GM23248 (cell line): ENCODE measurements at regions not wholly inside any gene's neighbourhood (a gene's known extent, or its start where the extent isn't known, plus 50 kb on each side); places are given as distances from the start of the nearest gene placed in this dataset.

Experiments
- DNase-seq: peaks from one replicate; pipeline ENCODE4 v3.0.0-alpha.2; 2015
- H2AFZ ChIP-seq: fragments of 200-600 bp; sonication (generic); 2 replicates; pipeline ENCODE4 v1.6.1; 2016; ENCODE audit warnings: antibody characterized with exemption
- H3F3A ChIP-seq: fragments of 200-600 bp; sonication (generic); 2 replicates; pipeline ENCODE4 v1.6.1; 2016; ENCODE audit warnings: mild to moderate bottlenecking, antibody characterized with exemption, mixed run types; ENCODE audit not compliant: insufficient read depth
- H3K27ac ChIP-seq: fragments of 200-600 bp; sonication (generic); 2 replicates; pipeline ENCODE4 v1.5.1; 2016; ENCODE audit warnings: mild to moderate bottlenecking
- H3K27me3 ChIP-seq: fragments of 200-600 bp; sonication (generic); replicated peaks from 2 replicates; pipeline ENCODE4 v1.6.1; 2016; ENCODE audit warnings: mild to moderate bottlenecking; ENCODE audit not compliant: insufficient read depth
- H3K36me3 ChIP-seq: fragments of 200-600 bp; sonication (generic); 2 replicates; pipeline ENCODE4 v1.6.1; 2016; ENCODE audit warnings: low read depth, mild to moderate bottlenecking
- H3K4me1 ChIP-seq: fragments of 200-600 bp; sonication (generic); 2 replicates; pipeline ENCODE4 v1.6.1; 2016; ENCODE audit warnings: mild to moderate bottlenecking; ENCODE audit not compliant: insufficient read depth
- H3K4me2 ChIP-seq: fragments of 200-600 bp; sonication (generic); one replicate; pipeline ENCODE4 v1.6.1; 2016; ENCODE audit warnings: mild to moderate bottlenecking; ENCODE audit not compliant: unreplicated experiment
- H3K4me3 ChIP-seq: fragments of 200-600 bp; sonication (generic); 2 replicates; pipeline ENCODE4 v1.5.1; 2016; ENCODE audit warnings: mild to moderate bottlenecking
- H3K79me2 ChIP-seq: fragments of 200-600 bp; sonication (generic); 2 replicates; pipeline ENCODE4 v1.6.1; 2016; ENCODE audit warnings: mild to moderate bottlenecking; ENCODE audit not compliant: insufficient read depth
- H3K9ac ChIP-seq: fragments of 200-600 bp; sonication (generic); 2 replicates; pipeline ENCODE4 v1.6.1; 2016; ENCODE audit warnings: mild to moderate bottlenecking
- H3K9me2 ChIP-seq: fragments of 200-600 bp; sonication (generic); 2 replicates; pipeline ENCODE4 v1.6.1; 2016; ENCODE audit warnings: mixed run types, mild to moderate bottlenecking, moderate library complexity; ENCODE audit not compliant: insufficient read depth
- H3K9me3 ChIP-seq: fragments of 200-600 bp; sonication (generic); one replicate; pipeline ENCODE4 v1.6.1; 2017; ENCODE audit warnings: low read depth
- H4K20me1 ChIP-seq: fragments of 200-600 bp; sonication (generic); 2 replicates; pipeline ENCODE4 v1.6.0; 2016; ENCODE audit not compliant: insufficient read depth
- EZH2 ChIP-seq: fragments of 200-600 bp; sonication (generic); IDR thresholded peaks from 2 replicates; pipeline ENCODE4 v1.6.1; 2018; ENCODE audit warnings: antibody characterized with exemption, mild to moderate bottlenecking; ENCODE audit not compliant: insufficient read depth, poor library complexity, severe bottlenecking
- EZH2phosphoT487 ChIP-seq: fragments of 200-600 bp; sonication (generic); IDR thresholded peaks from 2 replicates; pipeline ENCODE4 v1.6.1; 2018; ENCODE audit warnings: antibody characterized with exemption, moderate library complexity, mild to moderate bottlenecking, low read depth; ENCODE audit not compliant: insufficient read depth
- WGBS, 2 experiments: methylation state at CpG; one replicate each; pipeline ENCODE4 v1.1.6; 2015 to 2017; ENCODE audit warnings: low lambda C conversion rate in 2 of 2, low coverage in 1 of 2; ENCODE audit errors: missing lambda C conversion rate in 2 of 2; 5-methylcytosine and 5-hydroxymethylcytosine counted together
- in situ Hi-C: fragments of 300-500 bp; cut with MboI; formaldehyde crosslinking; loops from 2 replicates; pipeline ENCODE4 v1.15.0; 2020

- H3K9me3 ChIP-seq = no peaks in the 10 kb centered on the region
- WGBS, 2 experiments = 28 to 35% methylated on average over 2 of the region's 2 CpGs
- no peak overlapping the region for H3K4me3 ChIP-seq
- in situ Hi-C loops = no loop called here
- H4K20me1 ChIP-seq = no peaks in the 10 kb centered on the region
- no peak for TF ChIP-seq EZH2phosphoT487
- no peak for TF ChIP-seq EZH2
- H3K27ac ChIP-seq = no peak overlapping the region
- 0 out of 2 replicates have a peak, but pooled peaks cover 4% of the 10 kb centered on the region for H3K27me3 ChIP-seq
- H3K9me2 ChIP-seq = 0 out of 2 replicates have a peak, but pooled peaks cover 6% of the 10 kb centered on the region
- no peaks in the 10 kb centered on the region for H3K79me2 ChIP-seq
- no peak overlapping the region for H2AFZ ChIP-seq
- no peak overlapping the region for H3K9ac ChIP-seq
- H3F3A ChIP-seq = no peaks in the 10 kb centered on the region
- no peaks in the 10 kb centered on the region for H3K36me3 ChIP-seq
- no peaks in the 10 kb centered on the region for H3K4me1 ChIP-seq
- H3K4me2 ChIP-seq = no peak overlapping the region
- DNase-seq = peak; percentile 22
Measured at GRCh38 chr4:92163348-92163747, 140.4 kb upstream of the GRID2 start.

GRCh38 chr4:92170340-92170739, 133.4 kb upstream of the GRID2 start:
- no peaks in the 10 kb centered on the region for H3K36me3 ChIP-seq
- 56 to 73% methylated on average over 2 of the region's 2 CpGs for WGBS, 2 experiments
- H2AFZ ChIP-seq = no peak overlapping the region
- no peak overlapping the region for H3K4me2 ChIP-seq
- no peak overlapping the region for H3K27ac ChIP-seq
- H3K4me1 ChIP-seq = no peaks in the 10 kb centered on the region
- H3K4me3 ChIP-seq = no peak overlapping the region
- no peaks in the 10 kb centered on the region for H3F3A ChIP-seq
- peaks cover 9% of the 10 kb centered on the region; the same call in 1 of the 2 replicates for H3K27me3 ChIP-seq
- TF ChIP-seq EZH2phosphoT487 (no peak), EZH2 (no peak)
- no peak for DNase-seq
- H3K9ac ChIP-seq = no peak overlapping the region
- H3K9me3 ChIP-seq = no peaks in the 10 kb centered on the region
- in situ Hi-C loops = no loop called here
- H3K79me2 ChIP-seq = no peaks in the 10 kb centered on the region
- 0 out of 2 replicates have a peak, but pooled peaks cover 6% of the 10 kb centered on the region for H3K9me2 ChIP-seq
- H4K20me1 ChIP-seq = no peaks in the 10 kb centered on the region

- no peak overlapping the region for H3K4me2 ChIP-seq
- no peak overlapping the region for H3K27ac ChIP-seq
- H3K4me3 ChIP-seq = no peak overlapping the region
- H3F3A ChIP-seq = no peaks in the 10 kb centered on the region
- no peaks in the 10 kb centered on the region for H4K20me1 ChIP-seq
- peaks cover 9% of the 10 kb centered on the region; the same call in 1 of the 2 replicates for H3K27me3 ChIP-seq
- no peak for TF ChIP-seq EZH2phosphoT487
- no peak for TF ChIP-seq EZH2
- no peaks in the 10 kb centered on the region for H3K79me2 ChIP-seq
- 33 to 40% methylated on average over 1 of the region's 1 CpG for WGBS, 2 experiments
- DNase-seq = peak; percentile 4
- H3K4me1 ChIP-seq = no peaks in the 10 kb centered on the region
- in situ Hi-C loops = no loop called here
- no peak overlapping the region for H2AFZ ChIP-seq
- no peak overlapping the region for H3K9ac ChIP-seq
- H3K36me3 ChIP-seq = no peaks in the 10 kb centered on the region
- H3K9me3 ChIP-seq = no peaks in the 10 kb centered on the region
- 0 out of 2 replicates have a peak, but pooled peaks cover 6% of the 10 kb centered on the region for H3K9me2 ChIP-seq
Measured at GRCh38 chr4:92172203-92172602, 131.6 kb upstream of the GRID2 start.

DNA sequence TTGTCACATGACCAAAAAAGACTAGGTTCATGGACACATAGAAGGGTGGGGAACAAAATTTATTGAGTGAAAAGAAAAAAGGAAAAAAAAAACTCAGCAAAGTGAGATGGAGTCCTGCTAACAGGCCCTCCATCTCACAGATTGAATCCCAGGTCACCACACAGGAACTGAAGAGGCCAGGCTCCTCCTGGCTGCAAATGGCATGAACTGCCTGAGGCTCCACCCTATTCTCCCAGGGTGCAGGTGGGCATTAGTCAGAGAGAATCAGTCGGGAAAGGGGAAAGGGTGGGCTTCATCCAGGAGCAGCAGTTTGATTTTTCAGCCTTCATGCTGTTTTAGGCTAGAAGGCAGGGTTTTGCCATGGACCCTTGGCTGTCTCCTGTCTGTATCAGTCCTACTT, 128.5 kb upstream of the GRID2 start:
- Histone ChIP-seq H3K9ac (no peak overlapping the region), H3K27ac (no peak overlapping the region), H3K36me3 (no peaks in the 10 kb centered on the region), H3K9me2 (no peaks in the 10 kb centered on the region), H3K79me2 (no peaks in the 10 kb centered on the region), H3K4me3 (no peak overlapping the region), H2AFZ (no peak overlapping the region), H3F3A (no peaks in the 10 kb centered on the region), H4K20me1 (no peaks in the 10 kb centered on the region), H3K4me1 (no peaks in the 10 kb centered on the region), H3K9me3 (no peaks in the 10 kb centered on the region), H3K27me3 (peaks cover 5% of the 10 kb centered on the region; the same call in 1 of the 2 replicates), H3K4me2 (no peak overlapping the region)
- in situ Hi-C loops = no loop called here
- TF ChIP-seq EZH2phosphoT487 = no peak
- TF ChIP-seq EZH2 = no peak
- DNase-seq = no peak
- WGBS, 2 experiments = 0% methylated on average over 1 of the region's 1 CpG
